ENCODE measurements at regions not wholly inside any gene's neighbourhood (a gene's known extent, or its start where the extent isn't known, plus 50 kb on each side); places are given as distances from the start of the nearest gene placed in this dataset.

DNA sequence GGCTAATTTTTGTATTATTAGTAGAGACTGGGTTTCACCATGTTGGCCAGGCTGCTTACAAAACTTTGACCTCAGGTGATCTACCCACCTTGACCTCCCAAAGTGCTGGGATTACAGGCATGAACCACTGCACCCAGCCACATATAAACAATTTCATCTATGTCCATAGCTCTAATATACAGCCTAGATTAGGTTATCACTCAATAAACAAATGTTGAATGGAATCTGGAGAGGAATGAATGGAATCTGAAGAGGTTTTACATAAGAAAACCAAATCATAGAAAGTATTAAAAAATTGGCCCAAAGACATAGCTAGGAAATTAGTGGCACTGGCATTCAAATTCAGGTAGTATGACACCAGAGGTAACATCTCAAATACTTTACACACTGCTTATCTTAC is 1401.4 kb upstream of the TENM4 start:
- H3K4me1 ChIP-seq (ENCODE audit: insufficient read depth, low read length) = no peaks in the 10 kb centered on the region
- H2AFZ ChIP-seq (ENCODE audit: low read length) = no peak overlapping the region
- no peak overlapping the region for H3K4me3 ChIP-seq (replicated peaks in 1 of 3; ENCODE audit: insufficient read depth in 1 of 3, low read depth in 2 of 3, low read length in 3 of 3)
- in situ Hi-C loops (cut with HindIII; ENCODE audit: extremely low pct_ligation_motif_present, low pct_unique_long_range_greater_than_20kb) (no loop called here), intact Hi-C loops (cut with micrococcal nuclease; ENCODE audit: unreplicated experiment) (no loop called here)
- H3K27ac ChIP-seq (ENCODE audit: extremely low read length, insufficient read depth, low read length) = no peak overlapping the region
- H4K20me1 ChIP-seq (ENCODE audit: insufficient read depth, low read length) = no peaks in the 10 kb centered on the region
- ChIA-PET CTCF (ENCODE audit: low intra/inter-chr PET ratio, low total read pairs) (no interaction called here), POLR2A (no interaction called here)
- H3K9me3 ChIP-seq (ENCODE audit: low read length) = no peaks in the 10 kb centered on the region
- FAIRE-seq (no peak), DNase-seq (ENCODE audit: low spot score) (no peak), ATAC-seq (no peak)
- no TSS peak for BruUV-seq (replicated peaks)
- no peaks in the 10 kb centered on the region for H3K79me2 ChIP-seq (ENCODE audit: insufficient read depth, low read length)
- H3K9ac ChIP-seq (ENCODE audit: insufficient read depth, low read depth, low read length) = no peak overlapping the region
- H3K27me3 ChIP-seq (ENCODE audit: control insufficient read depth in 1 of 2, insufficient read depth in 2 of 2, low read length in 2 of 2) = no peaks in the 10 kb centered on the region
- H3K4me2 ChIP-seq (ENCODE audit: low read depth, low read length) = no peak overlapping the region
- H3K36me3 ChIP-seq (replicated peaks in 1 of 2; ENCODE audit: control insufficient read depth in 1 of 2, insufficient read depth in 2 of 2, low read length in 2 of 2) = no peaks in the 10 kb centered on the region
- TF ChIP-seq, protein P1, sequence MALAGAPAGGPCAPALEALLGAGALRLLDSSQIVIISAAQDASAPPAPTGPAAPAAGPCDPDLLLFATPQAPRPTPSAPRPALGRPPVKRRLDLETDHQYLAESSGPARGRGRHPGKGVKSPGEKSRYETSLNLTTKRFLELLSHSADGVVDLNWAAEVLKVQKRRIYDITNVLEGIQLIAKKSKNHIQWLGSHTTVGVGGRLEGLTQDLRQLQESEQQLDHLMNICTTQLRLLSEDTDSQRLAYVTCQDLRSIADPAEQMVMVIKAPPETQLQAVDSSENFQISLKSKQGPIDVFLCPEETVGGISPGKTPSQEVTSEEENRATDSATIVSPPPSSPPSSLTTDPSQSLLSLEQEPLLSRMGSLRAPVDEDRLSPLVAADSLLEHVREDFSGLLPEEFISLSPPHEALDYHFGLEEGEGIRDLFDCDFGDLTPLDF (CRISPR knock-in tag; IDR thresholded peaks at IDR 0.05) = no peak
- no peak for TF ChIP-seq NFAT5 (CRISPR knock-in tag; IDR thresholded peaks at IDR 0.05)
- TF ChIP-seq FOXO4 (CRISPR knock-in tag; conservative IDR thresholded peaks at IDR 0.05) = no peak
- no peak for TF ChIP-seq ZFYVE20 (CRISPR knock-in tag; IDR thresholded peaks at IDR 0.05; ENCODE audit: borderline replicate concordance, low read depth)
- TF ChIP-seq RBAK (CRISPR knock-in tag; IDR thresholded peaks at IDR 0.05) = no peak
- TF ChIP-seq ZNF891 (CRISPR knock-in tag; IDR thresholded peaks at IDR 0.05) = no peak
- TF ChIP-seq, protein P2, sequence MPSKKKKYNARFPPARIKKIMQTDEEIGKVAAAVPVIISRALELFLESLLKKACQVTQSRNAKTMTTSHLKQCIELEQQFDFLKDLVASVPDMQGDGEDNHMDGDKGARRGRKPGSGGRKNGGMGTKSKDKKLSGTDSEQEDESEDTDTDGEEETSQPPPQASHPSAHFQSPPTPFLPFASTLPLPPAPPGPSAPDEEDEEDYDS (CRISPR knock-in tag; IDR thresholded peaks at IDR 0.05) = no peak
- no peak for TF ChIP-seq MTA1 (CRISPR knock-in tag; IDR thresholded peaks at IDR 0.05; ENCODE audit: borderline replicate concordance)
- TF ChIP-seq, protein P3, sequence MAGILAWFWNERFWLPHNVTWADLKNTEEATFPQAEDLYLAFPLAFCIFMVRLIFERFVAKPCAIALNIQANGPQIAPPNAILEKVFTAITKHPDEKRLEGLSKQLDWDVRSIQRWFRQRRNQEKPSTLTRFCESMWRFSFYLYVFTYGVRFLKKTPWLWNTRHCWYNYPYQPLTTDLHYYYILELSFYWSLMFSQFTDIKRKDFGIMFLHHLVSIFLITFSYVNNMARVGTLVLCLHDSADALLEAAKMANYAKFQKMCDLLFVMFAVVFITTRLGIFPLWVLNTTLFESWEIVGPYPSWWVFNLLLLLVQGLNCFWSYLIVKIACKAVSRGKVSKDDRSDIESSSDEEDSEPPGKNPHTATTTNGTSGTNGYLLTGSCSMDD (CRISPR knock-in tag; IDR thresholded peaks at IDR 0.05) = no peak
- no peak for TF ChIP-seq ARID2 (CRISPR knock-in tag; IDR thresholded peaks at IDR 0.05; ENCODE audit: borderline replicate concordance)
- no peak for TF ChIP-seq ZNF558 (CRISPR knock-in tag; IDR thresholded peaks at IDR 0.05; ENCODE audit: borderline replicate concordance)
- TF ChIP-seq, protein P4, sequence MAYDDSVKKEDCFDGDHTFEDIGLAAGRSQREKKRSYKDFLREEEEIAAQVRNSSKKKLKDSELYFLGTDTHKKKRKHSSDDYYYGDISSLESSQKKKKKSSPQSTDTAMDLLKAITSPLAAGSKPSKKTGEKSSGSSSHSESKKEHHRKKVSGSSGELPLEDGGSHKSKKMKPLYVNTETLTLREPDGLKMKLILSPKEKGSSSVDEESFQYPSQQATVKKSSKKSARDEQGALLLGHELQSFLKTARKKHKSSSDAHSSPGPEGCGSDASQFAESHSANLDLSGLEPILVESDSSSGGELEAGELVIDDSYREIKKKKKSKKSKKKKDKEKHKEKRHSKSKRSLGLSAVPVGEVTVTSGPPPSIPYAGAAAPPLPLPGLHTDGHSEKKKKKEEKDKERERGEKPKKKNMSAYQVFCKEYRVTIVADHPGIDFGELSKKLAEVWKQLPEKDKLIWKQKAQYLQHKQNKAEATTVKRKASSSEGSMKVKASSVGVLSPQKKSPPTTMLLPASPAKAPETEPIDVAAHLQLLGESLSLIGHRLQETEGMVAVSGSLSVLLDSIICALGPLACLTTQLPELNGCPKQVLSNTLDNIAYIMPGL (CRISPR knock-in tag; IDR thresholded peaks at IDR 0.05; ENCODE audit: borderline replicate concordance in 1 of 2, low read depth in 1 of 2) = no peak
- no peak for TF ChIP-seq MZF1 (CRISPR knock-in tag; IDR thresholded peaks at IDR 0.05; ENCODE audit: borderline replicate concordance)
- no peak for TF ChIP-seq KAT8 (CRISPR knock-in tag; IDR thresholded peaks at IDR 0.05)
